Mesenchymal stem cell (in vitro differentiated cells and primary cell): ENCODE measurements at regions not wholly inside any gene's neighbourhood (a gene's known extent, or its start where the extent isn't known, plus 50 kb on each side); places are given as distances from the start of the nearest gene placed in this dataset.
A peak's percentile ranks its signal among the peaks of the same experiment; 100 is the strongest.

Source experiments
- DNase-seq: peaks from one replicate; pipeline ENCODE4 v3.0.0-alpha.2; 2013
- H2AFZ ChIP-seq: one replicate; pipeline ENCODE4 v1.6.1; 2013; ENCODE audit warnings: low read depth, mild to moderate bottlenecking, control low read depth, inconsistent platforms, low read length, moderate library complexity
- H2AK5ac ChIP-seq: 2 replicates; pipeline ENCODE4 v1.6.1; 2013; ENCODE audit warnings: low read length, moderate library complexity, mild to moderate bottlenecking, inconsistent platforms; ENCODE audit not compliant: severe bottlenecking
- H2BK120ac ChIP-seq: one replicate; pipeline ENCODE4 v1.6.1; 2013; ENCODE audit warnings: low read depth, mild to moderate bottlenecking, inconsistent platforms, low read length, moderate library complexity
- H2BK12ac ChIP-seq, 2 experiments: one replicate each; pipeline ENCODE4 v1.6.1; 2013; ENCODE audit warnings: inconsistent platforms in 2 of 2, low read length in 2 of 2, mild to moderate bottlenecking in 2 of 2, moderate library complexity in 2 of 2, control low read depth in 1 of 2
- H2BK15ac ChIP-seq: one replicate; pipeline ENCODE4 v1.6.1; 2013; ENCODE audit warnings: mild to moderate bottlenecking, low read depth, inconsistent platforms; ENCODE audit not compliant: poor library complexity, severe bottlenecking
- H2BK5ac ChIP-seq: 2 replicates; pipeline ENCODE4 v1.6.1; 2013; ENCODE audit warnings: low read depth, mild to moderate bottlenecking, low read length, control low read depth, inconsistent platforms; ENCODE audit not compliant: poor library complexity, severe bottlenecking
- H3K14ac ChIP-seq, 2 experiments: one replicate each; pipeline ENCODE4 v1.6.1; 2013; ENCODE audit warnings: inconsistent platforms in 2 of 2, low read length in 2 of 2, control low read depth in 1 of 2, mild to moderate bottlenecking in 1 of 2, moderate library complexity in 1 of 2
- H3K18ac ChIP-seq, 2 experiments: one replicate each; pipeline ENCODE4 v1.6.1; 2013; ENCODE audit warnings: inconsistent platforms in 2 of 2, low read length in 2 of 2, control low read depth in 1 of 2, low read depth in 1 of 2, mild to moderate bottlenecking in 1 of 2
- H3K23ac ChIP-seq, 2 experiments: one replicate each; pipeline ENCODE4 v1.6.1; 2013; ENCODE audit warnings: inconsistent platforms in 2 of 2, low read length in 2 of 2, mild to moderate bottlenecking in 2 of 2, moderate library complexity in 2 of 2, control low read depth in 1 of 2
- H3K27ac ChIP-seq: 2 replicates; pipeline ENCODE4 v1.5.1; 2013; ENCODE audit warnings: mild to moderate bottlenecking, moderate library complexity, low read length, control low read depth, inconsistent platforms; ENCODE audit not compliant: poor library complexity, severe bottlenecking
- H3K27me3 ChIP-seq, 2 experiments: 2 replicates each; pipeline versions ENCODE4 v1.6.1 to v1.7.0; 2013; ENCODE audit warnings: low read length in 2 of 2, mild to moderate bottlenecking in 2 of 2, moderate library complexity in 2 of 2, control low read depth in 1 of 2, inconsistent platforms in 1 of 2; ENCODE audit not compliant: control insufficient read depth in 1 of 2, insufficient read depth in 1 of 2
- H3K36me3 ChIP-seq, 2 experiments: 2 replicates each; pipeline versions ENCODE4 v1.6.1 to v1.7.0; 2013; ENCODE audit warnings: low read length in 2 of 2, control low read depth in 1 of 2, inconsistent platforms in 1 of 2, low read depth in 1 of 2, mild to moderate bottlenecking in 1 of 2; ENCODE audit not compliant: insufficient read depth in 2 of 2, control insufficient read depth in 1 of 2
- H3K4ac ChIP-seq, 2 experiments: one replicate each; pipeline ENCODE4 v1.6.1; 2013; ENCODE audit warnings: inconsistent platforms in 2 of 2, low read length in 2 of 2, mild to moderate bottlenecking in 2 of 2, moderate library complexity in 2 of 2, control low read depth in 1 of 2, low read depth in 1 of 2
- H3K4me1 ChIP-seq: 2 replicates; pipeline ENCODE4 v1.6.1; 2013; ENCODE audit warnings: low read depth, low read length, control low read depth; ENCODE audit not compliant: control insufficient read depth, insufficient read depth
- H3K4me2 ChIP-seq: 2 replicates; pipeline ENCODE4 v1.6.1; 2013; ENCODE audit warnings: low read length, mild to moderate bottlenecking, inconsistent platforms; ENCODE audit not compliant: poor library complexity, severe bottlenecking
- H3K4me3 ChIP-seq, 2 experiments: 2 replicates each; pipeline versions ENCODE4 v1.5.1 to v1.7.0; 2013; ENCODE audit warnings: low read length in 2 of 2, mild to moderate bottlenecking in 2 of 2, control low read depth in 1 of 2, low read depth in 1 of 2; ENCODE audit not compliant: insufficient read depth in 1 of 2
- H3K79me1 ChIP-seq: replicated peaks from 2 replicates; pipeline ENCODE4 v1.6.1; 2013; ENCODE audit warnings: mild to moderate bottlenecking, control low read depth, low read length, inconsistent platforms; ENCODE audit not compliant: poor library complexity, severe bottlenecking
- H3K9ac ChIP-seq: 2 replicates; pipeline ENCODE4 v1.7.0; 2013; ENCODE audit warnings: mild to moderate bottlenecking, low read length, moderate library complexity
- H3K9me3 ChIP-seq: 2 replicates; pipeline ENCODE4 v1.7.0; 2013; ENCODE audit warnings: mild to moderate bottlenecking, low read length; ENCODE audit not compliant: control insufficient read depth
- H4K8ac ChIP-seq: one replicate; pipeline ENCODE4 v1.6.1; 2013; ENCODE audit warnings: inconsistent platforms, mild to moderate bottlenecking, low read length, moderate library complexity
- H4K91ac ChIP-seq: one replicate; pipeline ENCODE4 v1.6.1; 2013; ENCODE audit warnings: mild to moderate bottlenecking, low read length, inconsistent platforms
- WGBS: methylation state at CpG from one replicate; pipeline ENCODE4 v1.1.7; 2013; ENCODE audit warnings: mixed read lengths; 5-methylcytosine and 5-hydroxymethylcytosine counted together

DNA sequence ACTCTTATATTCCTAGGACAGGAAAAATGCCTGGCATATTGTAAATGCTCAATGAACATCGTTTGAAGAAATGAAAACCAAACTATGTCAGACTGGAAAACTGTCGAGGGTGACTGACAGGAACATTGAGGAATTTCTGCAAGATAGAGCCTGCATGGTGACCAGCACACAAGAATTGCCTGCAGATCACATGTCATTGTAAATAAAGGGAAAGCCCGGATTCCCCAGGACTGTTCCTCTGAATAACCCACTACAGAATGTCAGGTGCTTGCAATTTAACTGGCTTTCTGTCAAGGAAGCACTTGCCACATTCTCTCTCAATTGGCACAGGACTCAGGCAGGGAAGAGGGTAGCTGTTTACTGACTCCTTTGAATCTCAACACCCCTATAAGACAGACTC is 129.0 kb upstream of the REG3G start:
- no peaks in the 10 kb centered on the region for H3K79me1 ChIP-seq
- no peak for DNase-seq
- H4K8ac ChIP-seq = no peak overlapping the region
- no peak overlapping the region for H3K4ac ChIP-seq
- H2BK15ac ChIP-seq = no peak overlapping the region
- H3K23ac ChIP-seq = no peak overlapping the region
- H3K27ac ChIP-seq = no peak overlapping the region
- H3K27me3 ChIP-seq = no peaks in the 10 kb centered on the region
- WGBS = 88% methylated on average over 3 of the region's 3 CpGs
- H2BK120ac ChIP-seq = no peak overlapping the region
- H4K91ac ChIP-seq = no peak overlapping the region
- H2AFZ ChIP-seq = no peak overlapping the region
- H3K9me3 ChIP-seq = no peaks in the 10 kb centered on the region
- H3K4me3 ChIP-seq = no peak overlapping the region
- H2BK5ac ChIP-seq = no peak overlapping the region
- no peak overlapping the region for H3K14ac ChIP-seq
- H3K18ac ChIP-seq = no peak overlapping the region
- H3K4me2 ChIP-seq = no peak overlapping the region
- H2AK5ac ChIP-seq = no peak overlapping the region
- H3K4me1 ChIP-seq = no peaks in the 10 kb centered on the region
- no peak overlapping the region for H3K9ac ChIP-seq
- H2BK12ac ChIP-seq = no peak overlapping the region
- no peaks in the 10 kb centered on the region for H3K36me3 ChIP-seq

- no peak overlapping the region for H4K91ac ChIP-seq
- H3K36me3 ChIP-seq = no peaks in the 10 kb centered on the region
- H2BK120ac ChIP-seq = no peak overlapping the region
- no peak overlapping the region for H3K4me3 ChIP-seq
- H2AFZ ChIP-seq = no peak overlapping the region
- H3K9ac ChIP-seq = no peak overlapping the region
- no peaks in the 10 kb centered on the region for H3K9me3 ChIP-seq
- DNase-seq = no peak
- no peak overlapping the region for H2AK5ac ChIP-seq
- no peak overlapping the region for H3K23ac ChIP-seq
- H2BK5ac ChIP-seq = no peak overlapping the region
- WGBS = no CpG with 5 or more reads among the region's 1 CpG
- no peak overlapping the region for H3K14ac ChIP-seq
- no peak overlapping the region for H3K4ac ChIP-seq
- H3K4me2 ChIP-seq = no peak overlapping the region
- H3K4me1 ChIP-seq = no peaks in the 10 kb centered on the region
- no peaks in the 10 kb centered on the region for H3K27me3 ChIP-seq
- no peak overlapping the region for H3K27ac ChIP-seq
- no peaks in the 10 kb centered on the region for H3K79me1 ChIP-seq
- no peak overlapping the region for H3K18ac ChIP-seq
- no peak overlapping the region for H2BK15ac ChIP-seq
- H2BK12ac ChIP-seq = no peak overlapping the region
- H4K8ac ChIP-seq = no peak overlapping the region
These were observed 118.4 kb upstream of the REG3G start for GRCh38 chr2:78907089-78907488.

DNA sequence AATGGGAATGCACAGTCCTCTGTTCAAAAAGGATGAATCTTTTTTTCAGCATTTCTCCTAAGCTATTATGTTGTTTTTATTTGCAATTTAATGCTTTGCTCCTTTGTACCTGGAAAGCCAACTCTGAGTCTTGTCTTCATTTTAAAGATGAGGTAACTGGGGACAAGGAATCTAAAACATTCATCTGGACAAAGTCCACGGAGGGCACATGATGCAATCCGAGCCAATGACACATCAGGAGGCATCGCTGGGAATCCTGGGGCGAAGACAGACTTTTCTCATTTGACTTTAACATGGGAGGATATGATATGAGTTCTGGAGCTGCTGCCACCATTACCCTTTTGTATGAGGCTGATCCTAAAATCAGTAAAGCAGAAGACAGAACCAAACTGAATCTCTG is 116.5 kb upstream of the REG3G start:
- H3K23ac ChIP-seq = no peak overlapping the region
- no peak overlapping the region for H2BK120ac ChIP-seq
- peak overlapping the region; percentile 22 for H3K4me2 ChIP-seq
- no peaks in the 10 kb centered on the region for H3K27me3 ChIP-seq
- H3K9ac ChIP-seq = no peak overlapping the region
- no peak overlapping the region for H3K4me3 ChIP-seq
- 90% methylated on average over 4 of the region's 4 CpGs for WGBS
- no peaks in the 10 kb centered on the region for H3K36me3 ChIP-seq
- H3K14ac ChIP-seq = no peak overlapping the region
- H3K4me1 ChIP-seq = no peaks in the 10 kb centered on the region
- no peak overlapping the region for H2BK12ac ChIP-seq
- H3K79me1 ChIP-seq = no peaks in the 10 kb centered on the region
- no peak overlapping the region for H2BK5ac ChIP-seq
- no peak overlapping the region for H2AK5ac ChIP-seq
- H4K8ac ChIP-seq = no peak overlapping the region
- H2AFZ ChIP-seq = no peak overlapping the region
- H2BK15ac ChIP-seq = no peak overlapping the region
- no peak overlapping the region for H3K4ac ChIP-seq
- H4K91ac ChIP-seq = no peak overlapping the region
- H3K18ac ChIP-seq = no peak overlapping the region
- DNase-seq = no peak
- no peaks in the 10 kb centered on the region for H3K9me3 ChIP-seq
- no peak overlapping the region for H3K27ac ChIP-seq

GRCh38 chr2:78910376-78910775 is 115.1 kb upstream of the REG3G start:
- WGBS = 89% methylated on average over 3 of the region's 3 CpGs
- no peak overlapping the region for H3K23ac ChIP-seq

More at GRCh38 chr2:78910376-78910775, 115.1 kb upstream of the REG3G start:
- H3K14ac ChIP-seq = no peak overlapping the region
- H3K4ac ChIP-seq = no peak overlapping the region
- H3K9ac ChIP-seq = no peak overlapping the region
- no peak overlapping the region for H2BK12ac ChIP-seq
- H3K79me1 ChIP-seq = no peaks in the 10 kb centered on the region
- no peak overlapping the region for H2AK5ac ChIP-seq
- H4K91ac ChIP-seq = no peak overlapping the region
- no peak overlapping the region for H3K4me3 ChIP-seq
- no peaks in the 10 kb centered on the region for H3K4me1 ChIP-seq
- no peak overlapping the region for H3K27ac ChIP-seq
- H2BK15ac ChIP-seq = no peak overlapping the region
- no peak overlapping the region for H2BK120ac ChIP-seq
- H3K27me3 ChIP-seq = no peaks in the 10 kb centered on the region
- H3K36me3 ChIP-seq = no peaks in the 10 kb centered on the region
- no peak overlapping the region for H2AFZ ChIP-seq
- H3K9me3 ChIP-seq = no peaks in the 10 kb centered on the region
- H4K8ac ChIP-seq = no peak overlapping the region
- no peak for DNase-seq
- no peak overlapping the region for H2BK5ac ChIP-seq
- H3K18ac ChIP-seq = no peak overlapping the region
- no peak overlapping the region for H3K4me2 ChIP-seq
